Naive B cell (primary cell): ENCODE measurements at regions not wholly inside any gene's neighbourhood (a gene's known extent, or its start where the extent isn't known, plus 50 kb on each side); places are given as distances from the start of the nearest gene placed in this dataset.

Source experiments
- ATAC-seq, 2 donors: fragments of 150-1000 bp; cut with Tn5 transposase; 2 replicates each; pipeline ENCODE4 v1.10.0; 2021; ENCODE audit warnings: low read depth in 2 of 2, mild to moderate bottlenecking in 2 of 2, moderate library complexity in 2 of 2
- DNase-seq: peaks from one replicate; pipeline ENCODE4 v3.0.0; 2022
- H3K27ac Mint-ChIP-seq, 6 donors: one replicate each; pipeline ENCODE4 v1.8.0; 2020 to 2022; ENCODE audit warnings: mild to moderate bottlenecking in 6 of 6, mixed read lengths in 6 of 6, moderate library complexity in 5 of 6, inconsistent platforms in 2 of 6
- H3K27me3 Mint-ChIP-seq, 3 donors: one replicate each; pipeline ENCODE4 v1.8.0; 2021 to 2022; ENCODE audit warnings: mixed read lengths in 3 of 3, mild to moderate bottlenecking in 1 of 3
- H3K36me3 Mint-ChIP-seq, 2 donors: one replicate each; pipeline ENCODE4 v1.8.0; 2020 to 2022; ENCODE audit warnings: mixed read lengths in 2 of 2, inconsistent platforms in 1 of 2, mild to moderate bottlenecking in 1 of 2
- H3K4me1 Mint-ChIP-seq, 3 donors: one replicate each; pipeline ENCODE4 v1.8.0; 2020 to 2022; ENCODE audit warnings: mixed read lengths in 3 of 3, inconsistent platforms in 1 of 3, mild to moderate bottlenecking in 1 of 3, moderate library complexity in 1 of 3
- H3K4me3 Mint-ChIP-seq, 8 donors: one replicate each; pipeline ENCODE4 v1.8.0; 2020 to 2022; ENCODE audit warnings: mild to moderate bottlenecking in 8 of 8, mixed read lengths in 8 of 8, moderate library complexity in 8 of 8, inconsistent platforms in 2 of 8
- H3K9me3 Mint-ChIP-seq, 7 donors: one replicate each; pipeline ENCODE4 v1.8.0; 2020 to 2022; ENCODE audit warnings: mixed read lengths in 7 of 7, mild to moderate bottlenecking in 5 of 7, inconsistent platforms in 2 of 7, moderate library complexity in 1 of 7

GRCh38 chr16:64738321-64738960 is 383.4 kb downstream of the CDH11 start:
- H3K4me3 Mint-ChIP-seq, result no peak overlapping the region
- peaks cover 0 to 11% (median 6%) of the 10 kb centered on the region in 7 donors for H3K9me3 Mint-ChIP-seq
- H3K4me1 Mint-ChIP-seq, result no peaks in the 10 kb centered on the region
- no peaks in the 10 kb centered on the region for H3K36me3 Mint-ChIP-seq
- no peak for ATAC-seq
- no peaks in the 10 kb centered on the region for H3K27me3 Mint-ChIP-seq
- no peak overlapping the region for H3K27ac Mint-ChIP-seq
- DNase-seq, result no peak

GRCh38 chr16:64736857-64737256 is 385.0 kb downstream of the CDH11 start:
- Mint-ChIP-seq H3K4me3 (no peak overlapping the region), H3K4me1 (no peaks in the 10 kb centered on the region), H3K9me3 (peaks cover 2 to 16% (median 8%) of the 10 kb centered on the region in 7 donors), H3K27me3 (no peaks in the 10 kb centered on the region), H3K27ac (no peak overlapping the region), H3K36me3 (no peaks in the 10 kb centered on the region)
- DNase-seq (no peak), ATAC-seq (no peak)

- no peaks in the 10 kb centered on the region for H3K36me3 Mint-ChIP-seq
- peaks cover 0 to 6% (median 4%) of the 10 kb centered on the region in 7 donors for H3K9me3 Mint-ChIP-seq
- H3K27ac Mint-ChIP-seq, result no peak overlapping the region
- no peaks in the 10 kb centered on the region for H3K27me3 Mint-ChIP-seq
- H3K4me3 Mint-ChIP-seq, result no peak overlapping the region
- DNase-seq (no peak), ATAC-seq (no peak)
- no peaks in the 10 kb centered on the region for H3K4me1 Mint-ChIP-seq
Measured at GRCh38 chr16:64731891-64732290, 390.0 kb downstream of the CDH11 start.

GRCh38 chr16:64730261-64730660 is 391.6 kb downstream of the CDH11 start:
- Mint-ChIP-seq H3K27ac (no peak overlapping the region), H3K4me1 (no peaks in the 10 kb centered on the region), H3K9me3 (peaks cover 0 to 6% (median 4%) of the 10 kb centered on the region in 7 donors), H3K36me3 (no peaks in the 10 kb centered on the region), H3K4me3 (no peak overlapping the region), H3K27me3 (no peaks in the 10 kb centered on the region)
- ATAC-seq (no peak), DNase-seq (no peak)

GRCh38 chr16:64724339-64724738 is 397.5 kb downstream of the CDH11 start:
- Mint-ChIP-seq H3K27me3 (no peaks in the 10 kb centered on the region), H3K27ac (no peak overlapping the region), H3K4me3 (no peak overlapping the region), H3K4me1 (no peaks in the 10 kb centered on the region), H3K36me3 (no peaks in the 10 kb centered on the region), H3K9me3 (peaks cover 0 to 20% (median 2%) of the 10 kb centered on the region in 7 donors)
- ATAC-seq (no peak), DNase-seq (no peak)

- no peak overlapping the region for H3K4me3 Mint-ChIP-seq
- no peak for ATAC-seq
Measured at GRCh38 chr16:64718486-64718885, 403.4 kb downstream of the CDH11 start.

GRCh38 chr16:64717871-64718270 is 404.0 kb downstream of the CDH11 start:
- no peak overlapping the region for H3K4me3 Mint-ChIP-seq
- H3K9me3 Mint-ChIP-seq, result peaks cover 0 to 21% (median 2%) of the 10 kb centered on the region in 7 donors
- H3K27me3 Mint-ChIP-seq, result no peaks in the 10 kb centered on the region
- no peak for ATAC-seq
- H3K27ac Mint-ChIP-seq, result no peak overlapping the region
- no peak for DNase-seq
- H3K4me1 Mint-ChIP-seq, result no peaks in the 10 kb centered on the region
- H3K36me3 Mint-ChIP-seq, result no peaks in the 10 kb centered on the region

More at GRCh38 chr16:64718486-64718885, 403.4 kb downstream of the CDH11 start:
- Mint-ChIP-seq H3K27me3 (no peaks in the 10 kb centered on the region), H3K4me1 (no peaks in the 10 kb centered on the region), H3K36me3 (no peaks in the 10 kb centered on the region), H3K9me3 (peaks cover 0 to 21% (median 2%) of the 10 kb centered on the region in 7 donors), H3K27ac (no peak overlapping the region)
- no peak for DNase-seq

GRCh38 chr16:64715624-64716023 is 406.2 kb downstream of the CDH11 start:
- H3K27me3 Mint-ChIP-seq, result no peaks in the 10 kb centered on the region
- no peak overlapping the region for H3K4me3 Mint-ChIP-seq
- no peak overlapping the region for H3K27ac Mint-ChIP-seq
- H3K9me3 Mint-ChIP-seq, result peaks cover 0 to 10% (median 2%) of the 10 kb centered on the region in 7 donors
- ATAC-seq (no peak), DNase-seq (no peak)
- no peaks in the 10 kb centered on the region for H3K4me1 Mint-ChIP-seq
- H3K36me3 Mint-ChIP-seq, result no peaks in the 10 kb centered on the region

GRCh38 chr16:64712026-64712425 is 409.8 kb downstream of the CDH11 start:
- ATAC-seq, result no peak
- Mint-ChIP-seq H3K9me3 (peaks cover 0 to 5% (median 3%) of the 10 kb centered on the region in 7 donors), H3K4me3 (no peak overlapping the region), H3K27me3 (no peaks in the 10 kb centered on the region), H3K27ac (no peak overlapping the region), H3K4me1 (no peaks in the 10 kb centered on the region), H3K36me3 (no peaks in the 10 kb centered on the region)
- DNase-seq, result no peak

- Mint-ChIP-seq H3K27ac (no peak overlapping the region), H3K36me3 (no peaks in the 10 kb centered on the region), H3K4me3 (no peak overlapping the region), H3K27me3 (no peaks in the 10 kb centered on the region), H3K9me3 (peaks cover 0 to 5% (median 3%) of the 10 kb centered on the region in 7 donors), H3K4me1 (no peaks in the 10 kb centered on the region)
- ATAC-seq, result no peak
- DNase-seq, result no peak
Measured at GRCh38 chr16:64711596-64711995, 410.3 kb downstream of the CDH11 start.

GRCh38 chr16:64711026-64711425 is 410.8 kb downstream of the CDH11 start:
- no peak overlapping the region for H3K4me3 Mint-ChIP-seq
- no peak overlapping the region for H3K27ac Mint-ChIP-seq
- peaks cover 0 to 5% (median 3%) of the 10 kb centered on the region in 7 donors for H3K9me3 Mint-ChIP-seq
- DNase-seq, result no peak
- no peaks in the 10 kb centered on the region for H3K4me1 Mint-ChIP-seq
- H3K27me3 Mint-ChIP-seq, result no peaks in the 10 kb centered on the region
- no peaks in the 10 kb centered on the region for H3K36me3 Mint-ChIP-seq
- no peak for ATAC-seq

- no peak for DNase-seq
- H3K4me1 Mint-ChIP-seq, result no peaks in the 10 kb centered on the region
- H3K27me3 Mint-ChIP-seq, result no peaks in the 10 kb centered on the region
- H3K9me3 Mint-ChIP-seq, result peaks cover 0 to 8% (median 3%) of the 10 kb centered on the region in 7 donors
- no peak for ATAC-seq
- H3K27ac Mint-ChIP-seq, result no peak overlapping the region
- no peak overlapping the region for H3K4me3 Mint-ChIP-seq
- H3K36me3 Mint-ChIP-seq, result no peaks in the 10 kb centered on the region
Measured at GRCh38 chr16:64705443-64705842, 416.4 kb downstream of the CDH11 start.

GRCh38 chr16:64704386-64704785 is 417.5 kb downstream of the CDH11 start:
- H3K27me3 Mint-ChIP-seq, result no peaks in the 10 kb centered on the region
- H3K9me3 Mint-ChIP-seq, result peaks cover 0 to 8% (median 2%) of the 10 kb centered on the region in 7 donors
- ATAC-seq (no peak), DNase-seq (no peak)
- H3K4me1 Mint-ChIP-seq, result no peaks in the 10 kb centered on the region
- no peak overlapping the region for H3K4me3 Mint-ChIP-seq
- no peaks in the 10 kb centered on the region for H3K36me3 Mint-ChIP-seq
- no peak overlapping the region for H3K27ac Mint-ChIP-seq

- no peak overlapping the region for H3K4me3 Mint-ChIP-seq
- peaks cover 0 to 9% (median 3%) of the 10 kb centered on the region in 7 donors for H3K9me3 Mint-ChIP-seq
- ATAC-seq (no peak), DNase-seq (no peak)
- H3K27ac Mint-ChIP-seq, result no peak overlapping the region
- H3K4me1 Mint-ChIP-seq, result no peaks in the 10 kb centered on the region
- no peaks in the 10 kb centered on the region for H3K27me3 Mint-ChIP-seq
- no peaks in the 10 kb centered on the region for H3K36me3 Mint-ChIP-seq
Measured at GRCh38 chr16:64702415-64702814, 419.4 kb downstream of the CDH11 start.

- Mint-ChIP-seq H3K27ac (no peak overlapping the region), H3K36me3 (no peaks in the 10 kb centered on the region), H3K27me3 (no peaks in the 10 kb centered on the region), H3K4me3 (no peak overlapping the region), H3K9me3 (peaks cover 0 to 13% (median 5%) of the 10 kb centered on the region in 7 donors), H3K4me1 (no peaks in the 10 kb centered on the region)
- ATAC-seq (no peak), DNase-seq (no peak)
Measured at GRCh38 chr16:64700628-64701027, 421.2 kb downstream of the CDH11 start.
